Thoracic aorta (tissue), 2 donors: ENCODE measurements at regions not wholly inside any gene's neighbourhood (a gene's known extent, or its start where the extent isn't known, plus 50 kb on each side); places are given as distances from the start of the nearest gene placed in this dataset.

Experiments used
- ATAC-seq: fragments of 150-250 bp; one replicate; pipeline ENCODE4 v1.8.0; 2017; ENCODE audit warnings: low read depth; ENCODE audit not compliant: insufficient number of reproducible peaks, low FRiP score
- DNase-seq: peaks from one replicate; pipeline ENCODE4 v3.0.0-alpha.2; 2020; ENCODE audit warnings: low spot score
- H3K27ac ChIP-seq, 2 donors: fragments of 200-600 bp; sonication (generic); 1 replicate in 1 of 2; 2 replicates in 1 of 2; pipeline ENCODE4 v1.5.1; 2016; ENCODE audit warnings: mild to moderate bottlenecking in 2 of 2, moderate library complexity in 2 of 2
- H3K27me3 ChIP-seq: fragments of 200-600 bp; sonication (generic); replicated peaks from 2 replicates; pipeline ENCODE4 v1.6.0; 2016; ENCODE audit warnings: mild to moderate bottlenecking; ENCODE audit not compliant: insufficient read depth
- H3K36me3 ChIP-seq: fragments of 200-600 bp; sonication (generic); one replicate; pipeline ENCODE4 v1.5.1; 2016
- H3K4me1 ChIP-seq, 2 donors: fragments of 200-600 bp; sonication (generic); 1 replicate in 1 of 2; 2 replicates in 1 of 2; pipeline versions ENCODE4 v1.5.1 to v1.6.0; 2016; ENCODE audit warnings: low read depth in 2 of 2, mild to moderate bottlenecking in 1 of 2; ENCODE audit not compliant: control insufficient read depth in 1 of 2
- H3K4me3 ChIP-seq: fragments of 200-600 bp; sonication (generic); 2 replicates; pipeline ENCODE4 v1.5.1; 2016; ENCODE audit warnings: mild to moderate bottlenecking
- H3K9me3 ChIP-seq: fragments of 200-600 bp; sonication (generic); 2 replicates; pipeline ENCODE4 v1.5.1; 2016
- CTCF ChIP-seq: fragments of 200-600 bp; sonication (generic); IDR thresholded peaks from one replicate; pipeline ENCODE4 v1.5.1; 2019; ENCODE audit warnings: antibody characterized with exemption

GRCh38 chr14:22489244-22489545 lies 99.8 kb downstream of the DAD1 start:
- ATAC-seq (no peak), DNase-seq (no peak)
- no peaks in the 10 kb centered on the region for H3K27me3 ChIP-seq
- no peak overlapping the region for H3K27ac ChIP-seq
- H3K4me3 ChIP-seq, result no peak overlapping the region
- H3K36me3 ChIP-seq, result no peaks in the 10 kb centered on the region
- H3K9me3 ChIP-seq, result no peaks in the 10 kb centered on the region
- no peak for TF ChIP-seq CTCF
- peaks cover 0 to 13% of the 10 kb centered on the region in 2 donors for H3K4me1 ChIP-seq

- no peak overlapping the region for H3K27ac ChIP-seq
- H3K27me3 ChIP-seq, result no peaks in the 10 kb centered on the region
- H3K9me3 ChIP-seq, result no peaks in the 10 kb centered on the region
- H3K36me3 ChIP-seq, result no peaks in the 10 kb centered on the region
- DNase-seq, result no peak
- no peak overlapping the region for H3K4me3 ChIP-seq
- no peak for ATAC-seq
- TF ChIP-seq CTCF, result no peak
- H3K4me1 ChIP-seq, result peaks cover 0 to 14% of the 10 kb centered on the region in 2 donors
These were observed 100.3 kb downstream of the DAD1 start for GRCh38 chr14:22488522-22489243.

DNA sequence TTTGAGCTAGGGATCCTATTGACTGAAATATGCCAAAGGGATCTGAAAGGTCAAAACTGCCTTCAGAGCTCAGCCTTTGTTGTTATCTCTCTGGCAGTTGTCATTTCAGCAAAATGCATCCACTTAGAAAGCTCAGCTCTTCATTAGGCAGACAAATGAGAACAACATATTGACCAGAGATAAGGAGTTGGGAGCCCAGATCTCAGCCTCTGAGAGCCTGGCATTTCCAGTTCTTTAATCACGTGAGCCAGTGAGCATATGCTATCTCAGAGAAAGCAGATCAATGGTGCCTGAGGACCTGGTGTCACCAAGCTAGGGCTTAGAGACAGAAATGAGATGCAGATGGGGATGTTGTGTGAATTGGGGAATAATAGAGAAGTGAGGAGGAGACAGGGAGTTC lies 101.1 kb downstream of the DAD1 start:
- H3K27me3 ChIP-seq, result no peaks in the 10 kb centered on the region
- ATAC-seq, result no peak
- no peak for TF ChIP-seq CTCF
- no peak overlapping the region for H3K4me3 ChIP-seq
- H3K27ac ChIP-seq, result no peak overlapping the region
- H3K4me1 ChIP-seq, result peaks cover 0 to 14% of the 10 kb centered on the region in 2 donors
- H3K9me3 ChIP-seq, result no peaks in the 10 kb centered on the region
- no peaks in the 10 kb centered on the region for H3K36me3 ChIP-seq
- no peak for DNase-seq

- Histone ChIP-seq H3K36me3 (no peaks in the 10 kb centered on the region), H3K4me1 (peaks cover 0 to 14% of the 10 kb centered on the region in 2 donors), H3K27ac (no peak overlapping the region), H3K4me3 (no peak overlapping the region), H3K9me3 (no peaks in the 10 kb centered on the region), H3K27me3 (no peaks in the 10 kb centered on the region)
- TF ChIP-seq CTCF, result no peak
- ATAC-seq (no peak), DNase-seq (no peak)
These were observed 101.6 kb downstream of the DAD1 start for GRCh38 chr14:22487401-22487800.

GRCh38 chr14:22486675-22487074 lies 102.3 kb downstream of the DAD1 start:
- no peak for DNase-seq
- Histone ChIP-seq H3K36me3 (no peaks in the 10 kb centered on the region), H3K27ac (no peak overlapping the region), H3K27me3 (no peaks in the 10 kb centered on the region), H3K4me1 (peaks cover 0 to 15% of the 10 kb centered on the region in 2 donors), H3K9me3 (no peaks in the 10 kb centered on the region), H3K4me3 (no peak overlapping the region)
- TF ChIP-seq CTCF, result no peak
- ATAC-seq, result no peak
